ENCODE measurements at regions not wholly inside any gene's neighbourhood (a gene's known extent, or its start where the extent isn't known, plus 50 kb on each side); places are given as distances from the start of the nearest gene placed in this dataset.
"Not testable (repeated sequence)": the region's sequence is repeated elsewhere in the genome, so short reads cannot be mapped to it uniquely, and the experiment has no call there.

DNA sequence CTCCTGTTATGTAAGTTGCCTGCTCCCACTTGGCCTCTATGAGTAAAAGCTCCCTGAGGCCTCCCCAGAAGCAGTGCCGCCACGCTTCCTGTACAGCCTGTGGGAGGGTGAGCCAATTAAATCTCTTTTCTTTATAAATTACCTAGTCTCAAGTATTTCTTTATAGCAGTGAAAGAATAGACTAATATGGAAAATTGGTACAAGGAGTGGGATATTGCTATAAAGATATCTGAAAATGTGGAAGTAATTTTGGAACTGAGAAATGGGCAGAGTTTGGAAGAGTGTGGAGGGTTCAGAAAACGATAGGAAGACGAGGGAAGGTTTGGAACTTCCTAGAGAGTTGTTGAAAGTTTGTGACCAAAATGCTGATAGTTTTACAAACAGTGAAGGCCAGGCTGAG lies 572.3 kb downstream of the MATN1 start:
- no peak for DNase-seq (ENCODE audit: low read depth)

DNA sequence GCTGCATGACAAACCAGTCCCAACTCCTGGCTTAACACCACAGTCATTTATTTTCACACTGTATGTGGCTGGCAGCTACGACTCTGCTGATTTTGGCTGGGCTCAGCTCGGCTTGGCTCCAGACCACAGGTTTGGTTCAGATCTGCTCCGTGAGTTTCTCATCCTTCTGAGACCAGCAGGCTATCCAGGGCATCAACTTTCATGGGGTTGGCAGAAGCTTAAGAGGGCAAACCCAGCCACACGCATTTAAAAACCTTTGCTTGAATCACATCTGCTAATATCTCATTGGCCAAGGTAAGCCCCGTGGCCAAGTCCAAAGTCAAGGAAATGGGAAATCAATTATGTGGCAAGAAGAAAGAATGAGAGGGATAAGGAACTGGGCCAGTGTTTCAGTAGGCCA lies 574.2 kb downstream of the MATN1 start:
- no peak for DNase-seq (ENCODE audit: low read depth)

DNA sequence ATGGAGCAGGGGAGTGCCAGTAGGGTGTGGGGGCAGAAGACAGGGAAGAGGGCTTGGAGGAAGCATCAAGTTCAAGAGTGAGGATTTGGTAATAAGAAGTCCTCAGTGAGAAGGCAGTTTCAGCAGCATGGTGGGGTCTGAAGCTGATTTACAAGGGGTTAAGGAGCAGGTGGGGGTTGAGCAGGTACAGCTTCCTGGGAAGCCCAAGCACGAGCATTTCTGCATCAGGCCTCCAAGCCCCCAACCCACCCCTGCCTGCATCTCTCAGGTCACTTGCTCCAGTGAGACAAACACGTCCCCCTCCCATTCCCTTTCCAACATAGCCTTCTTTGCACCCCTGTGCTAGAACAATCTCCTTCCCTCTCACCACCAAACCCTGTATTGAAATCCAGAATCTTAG lies 574.7 kb downstream of the MATN1 start:
- DNase-seq (ENCODE audit: low read depth), result no peak

DNA sequence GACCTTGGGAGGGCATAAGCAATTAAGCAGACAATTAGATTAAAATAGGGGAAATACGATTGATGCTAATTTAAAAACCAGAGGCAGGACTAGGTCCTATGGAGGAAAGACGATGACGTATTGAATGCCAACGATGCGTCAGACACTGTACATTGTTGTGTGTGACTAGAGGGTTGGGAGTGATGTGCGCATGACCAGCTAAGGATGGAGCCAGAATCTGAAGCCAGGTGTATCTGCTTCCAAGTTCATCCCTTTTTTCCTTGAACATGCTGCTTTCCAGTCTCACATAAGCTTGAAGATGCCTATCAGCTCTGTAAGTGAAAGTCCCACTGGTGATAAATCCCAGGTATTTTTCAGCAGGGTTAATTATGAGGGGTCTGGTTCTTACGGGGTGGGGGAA lies 576.2 kb downstream of the MATN1 start:
- DNase-seq (ENCODE audit: low read depth), result no peak

DNA sequence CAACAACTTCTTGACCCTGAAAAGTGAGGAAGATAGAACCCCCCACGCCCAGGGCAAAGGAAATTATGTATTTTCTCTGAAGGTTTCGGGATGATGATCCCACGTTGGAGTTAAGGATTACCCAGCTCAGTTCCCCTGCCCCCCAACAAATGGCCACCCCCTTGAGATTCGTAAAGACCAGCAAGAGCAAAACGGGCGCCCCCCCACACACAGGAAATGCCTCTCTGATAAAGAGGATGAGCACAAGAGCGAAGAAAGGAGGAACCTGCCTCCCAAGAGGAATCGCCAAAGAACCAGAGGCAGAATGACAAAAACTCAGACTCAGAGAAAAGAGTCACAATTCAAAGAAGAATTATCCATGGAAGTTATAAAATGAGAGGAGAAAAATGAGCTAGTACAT lies 576.9 kb downstream of the MATN1 start:
- no peak for DNase-seq (ENCODE audit: low read depth)

DNA sequence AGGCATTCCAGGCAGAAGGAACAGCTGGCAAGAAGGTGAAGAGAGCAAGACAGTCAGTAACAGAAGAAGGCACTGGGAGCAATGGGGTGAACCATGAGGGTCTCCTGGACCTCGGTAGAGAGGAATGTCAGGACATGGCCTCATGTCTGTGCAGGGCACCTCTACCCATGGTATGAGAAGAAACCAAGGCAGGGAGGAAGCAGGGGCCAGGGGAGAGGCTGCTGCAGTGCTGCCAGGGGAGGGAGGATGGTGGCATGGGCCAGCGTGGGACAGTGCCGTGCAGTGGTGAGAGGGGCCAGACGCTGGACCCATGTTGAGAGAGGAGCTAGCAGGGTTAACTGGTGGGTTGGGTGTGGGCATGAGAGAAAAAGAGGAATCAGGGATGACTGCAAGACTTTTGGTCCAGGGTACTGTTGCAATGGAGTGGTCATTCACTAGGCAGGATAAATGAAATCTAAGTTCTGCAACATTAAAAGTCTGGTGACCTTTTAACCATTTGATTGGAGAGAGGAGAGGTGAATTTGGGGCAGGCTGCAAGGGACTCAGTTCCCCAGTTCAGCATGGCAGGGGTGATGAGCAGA lies 577.6 kb downstream of the MATN1 start:
- no peak for DNase-seq (ENCODE audit: low read depth)

DNA sequence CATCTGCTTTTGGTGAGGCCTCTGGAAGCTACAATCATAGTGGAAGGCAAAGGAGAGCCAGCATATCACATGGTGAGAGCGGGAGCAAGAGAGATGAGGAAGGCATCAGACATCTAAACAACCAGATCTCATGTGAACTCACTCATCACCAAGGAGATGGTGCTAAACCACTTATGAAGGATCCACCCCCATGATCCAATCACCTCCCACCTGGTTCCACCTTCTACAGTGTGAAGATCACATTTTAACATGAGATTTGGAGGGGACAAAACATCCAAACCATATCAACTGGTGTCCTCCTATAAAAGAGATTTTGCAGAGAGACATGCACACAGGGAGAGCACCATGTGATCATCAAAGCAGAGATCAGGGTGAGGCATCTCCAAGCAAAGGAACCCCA lies 578.6 kb downstream of the MATN1 start:
- DNase-seq (ENCODE audit: low read depth), result no peak

DNA sequence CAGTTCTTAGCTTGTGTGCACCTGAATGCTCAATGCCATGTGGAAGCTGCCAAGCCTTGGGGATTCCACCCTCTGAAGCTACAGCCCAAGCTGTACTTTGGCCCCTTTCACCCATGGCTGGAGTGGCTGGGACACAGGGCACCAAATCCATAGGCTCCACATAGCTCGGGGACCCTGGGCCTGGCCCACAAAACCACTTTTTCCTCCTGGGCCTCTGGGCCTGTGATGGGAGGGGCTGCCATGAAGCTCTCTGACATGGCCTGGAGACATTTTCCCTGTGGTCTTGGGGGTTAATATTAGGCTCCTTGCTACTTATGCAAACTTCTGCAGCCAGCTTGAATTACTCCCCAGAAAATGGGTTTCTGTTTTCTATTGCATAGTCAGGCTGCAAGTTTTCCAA lies 579.9 kb downstream of the MATN1 start:
- DNase-seq (ENCODE audit: low read depth), result no peak

DNA sequence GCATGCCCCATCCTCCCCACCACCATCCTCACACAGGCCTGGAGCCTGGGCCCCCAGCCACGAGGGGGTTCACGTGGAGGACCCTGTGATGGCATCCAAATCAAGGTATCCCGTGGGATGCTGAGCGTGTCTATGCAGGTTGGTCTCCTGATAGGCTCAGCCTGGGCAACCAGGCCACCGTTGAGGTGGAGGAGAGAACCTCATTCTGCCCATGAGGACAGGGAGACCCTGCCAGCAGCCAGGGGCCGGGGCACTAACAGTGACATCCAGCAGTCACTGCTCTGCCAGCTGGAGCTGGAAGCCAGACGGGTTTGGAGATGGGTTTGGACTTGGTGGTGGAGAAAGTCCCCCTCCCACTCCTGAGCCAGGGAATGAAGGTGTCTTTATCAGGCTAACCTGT lies 582.8 kb downstream of the MATN1 start:
- no peak for DNase-seq (ENCODE audit: low read depth)

DNA sequence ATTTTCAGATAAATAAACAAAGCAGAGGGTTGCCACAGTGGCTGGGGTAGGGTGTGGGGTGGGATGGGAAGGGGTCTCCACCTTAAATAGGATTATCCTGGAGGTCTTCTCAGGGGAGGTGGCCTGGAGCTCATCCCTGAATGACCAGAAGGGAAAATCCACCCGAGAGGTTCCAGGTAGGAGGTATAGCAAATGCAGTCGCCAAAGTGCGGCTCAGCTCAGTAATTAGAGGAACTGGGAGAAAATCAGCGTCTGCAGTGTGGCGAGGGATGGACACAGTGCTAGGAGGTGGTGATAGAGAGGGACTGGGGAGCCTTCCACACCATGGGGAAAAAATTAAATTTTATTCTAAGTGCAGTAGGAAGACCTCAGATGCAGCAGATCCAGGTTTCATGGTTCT lies 584.5 kb downstream of the MATN1 start:
- DNase-seq (ENCODE audit: low read depth), result no peak

DNA sequence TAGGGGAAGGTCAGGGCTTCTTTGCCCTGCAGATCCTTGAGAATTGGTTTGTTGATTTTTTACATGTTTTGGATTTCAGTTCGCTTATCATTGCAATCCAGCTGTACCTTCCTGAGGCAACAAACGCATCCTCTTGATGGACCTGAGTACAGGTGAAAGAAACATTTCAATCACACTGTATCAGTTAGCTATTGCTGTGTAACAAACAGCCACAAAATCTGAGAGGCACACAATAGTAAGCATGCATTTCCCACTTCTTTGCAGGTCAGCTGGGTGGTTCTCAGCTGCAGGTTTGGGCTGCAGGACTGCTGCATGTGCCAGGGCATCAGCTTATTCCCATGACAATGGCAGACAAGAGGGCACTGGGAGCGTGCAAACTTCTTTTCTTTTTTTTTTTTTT lies 586.4 kb downstream of the MATN1 start:
- no peak for DNase-seq (ENCODE audit: low read depth)

DNA sequence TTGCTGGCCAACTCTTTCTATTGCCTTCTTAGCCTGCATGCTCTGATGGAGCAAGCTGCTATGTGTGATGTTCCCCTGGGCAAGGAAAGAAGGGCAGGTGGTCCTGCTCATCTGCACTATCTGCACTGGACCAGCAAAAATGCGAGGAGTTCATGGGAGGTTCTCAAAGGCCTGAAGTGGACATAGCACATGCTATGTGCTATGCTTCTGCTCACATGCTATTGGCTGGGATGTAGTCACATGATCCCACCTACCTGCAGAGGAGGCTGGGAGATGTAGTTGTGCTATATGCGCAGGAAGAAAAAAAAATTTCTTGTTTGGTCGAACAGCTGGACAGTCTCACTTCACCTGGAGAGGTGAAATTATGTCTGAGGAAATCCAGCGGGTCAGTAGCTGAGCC lies 587.7 kb downstream of the MATN1 start:
- no peak for DNase-seq (ENCODE audit: low read depth)

DNA sequence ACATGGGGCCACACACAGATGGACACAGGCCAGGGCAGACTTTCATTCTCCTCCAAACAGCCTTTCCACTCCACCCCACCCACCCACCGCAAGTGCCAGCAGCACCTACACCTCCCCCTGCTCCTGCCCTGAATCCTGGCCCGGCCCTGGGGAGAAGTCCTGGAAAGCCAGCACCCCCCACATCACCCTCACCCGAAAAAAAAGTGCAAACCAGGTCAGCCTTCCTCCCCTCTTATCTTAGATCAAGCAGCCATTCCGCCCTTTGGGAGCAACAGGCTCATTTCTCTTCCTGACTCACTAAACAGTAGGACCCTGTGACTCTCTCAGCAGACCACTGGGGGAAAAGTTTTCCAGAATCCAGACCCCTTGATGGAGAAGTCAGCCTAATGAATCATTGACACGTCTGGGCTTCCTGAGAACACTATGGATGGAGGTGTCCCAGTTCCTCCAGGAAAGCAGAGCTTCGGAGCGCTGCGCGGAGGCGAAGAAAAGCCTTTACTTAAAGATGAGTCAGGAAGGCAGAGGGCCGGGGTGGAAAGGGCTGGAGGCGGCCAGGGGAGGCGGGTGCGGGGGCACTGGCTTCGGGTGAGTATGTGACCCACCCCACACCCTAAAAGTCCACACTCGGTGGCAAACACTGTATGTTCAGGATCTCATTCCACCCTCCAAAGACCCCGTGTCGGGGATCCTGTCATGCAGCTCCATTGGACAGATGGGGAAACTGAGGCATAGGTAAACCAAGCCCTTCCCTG lies 588.7 kb downstream of the MATN1 start:
- DNase-seq (ENCODE audit: low read depth), result no peak

DNA sequence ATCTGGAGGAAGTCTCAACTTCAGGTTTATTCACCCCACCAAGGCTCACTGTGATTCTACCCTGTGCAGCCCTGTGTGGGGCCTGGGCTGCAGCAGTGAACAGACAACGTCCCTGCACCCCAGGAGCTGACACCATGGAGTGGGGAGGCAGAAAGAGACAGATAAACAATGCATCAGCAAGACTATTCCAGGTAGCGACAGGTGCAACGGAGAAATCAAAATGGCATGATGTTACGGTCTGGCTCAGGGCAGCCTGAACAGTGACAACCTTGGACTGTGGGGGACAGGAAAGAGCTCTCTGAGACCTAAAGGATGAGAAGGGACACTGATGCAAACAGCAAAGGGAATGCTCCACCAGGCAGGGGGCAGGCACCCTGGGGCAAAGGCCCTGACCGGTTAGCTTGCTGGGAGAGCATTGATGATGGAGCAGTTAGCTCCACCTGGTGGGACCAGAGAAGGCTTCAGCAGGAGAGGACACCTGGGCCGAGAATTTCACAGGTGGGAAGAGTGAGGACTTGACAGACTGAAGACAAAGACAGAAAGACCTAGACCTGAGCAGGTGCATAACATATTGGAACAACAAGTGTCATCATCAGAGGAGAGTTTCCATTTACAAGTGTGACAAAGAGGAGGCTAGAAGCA lies 589.9 kb downstream of the MATN1 start:
- DNase-seq (ENCODE audit: low read depth), result no peak

DNA sequence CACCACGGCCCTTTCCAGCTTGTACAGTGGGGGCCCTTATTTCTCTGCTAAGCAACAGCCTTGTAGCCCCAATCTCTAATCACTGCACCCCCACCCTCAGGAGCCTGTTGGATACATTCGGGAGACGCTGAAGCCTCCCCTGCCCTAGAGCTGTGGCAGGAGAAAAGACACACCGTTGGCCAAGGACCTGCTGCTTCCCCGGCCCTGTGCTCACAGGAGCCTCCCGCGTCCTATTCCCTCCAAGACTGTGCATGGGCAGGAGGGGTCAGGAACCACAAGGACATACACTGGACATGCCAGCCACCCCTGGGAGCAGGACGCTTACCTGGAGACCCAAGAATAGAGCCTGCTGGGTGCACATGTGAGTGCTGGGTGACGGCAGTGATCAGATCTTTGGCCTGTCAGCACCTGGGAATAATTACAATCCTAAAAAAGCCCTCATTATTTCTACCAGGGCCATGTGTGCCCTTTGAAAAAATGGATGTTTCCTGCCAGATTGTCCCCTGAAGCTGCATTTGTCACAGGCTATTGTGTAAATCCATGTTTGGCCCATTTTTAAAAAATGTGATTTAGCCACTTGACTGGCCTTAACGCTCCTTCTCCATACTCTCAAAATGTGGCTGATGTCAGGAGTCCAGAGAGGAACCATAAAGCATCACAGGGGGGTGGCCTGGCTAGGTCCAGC lies 590.6 kb downstream of the MATN1 start:
- DNase-seq (ENCODE audit: low read depth), result no peak

DNA sequence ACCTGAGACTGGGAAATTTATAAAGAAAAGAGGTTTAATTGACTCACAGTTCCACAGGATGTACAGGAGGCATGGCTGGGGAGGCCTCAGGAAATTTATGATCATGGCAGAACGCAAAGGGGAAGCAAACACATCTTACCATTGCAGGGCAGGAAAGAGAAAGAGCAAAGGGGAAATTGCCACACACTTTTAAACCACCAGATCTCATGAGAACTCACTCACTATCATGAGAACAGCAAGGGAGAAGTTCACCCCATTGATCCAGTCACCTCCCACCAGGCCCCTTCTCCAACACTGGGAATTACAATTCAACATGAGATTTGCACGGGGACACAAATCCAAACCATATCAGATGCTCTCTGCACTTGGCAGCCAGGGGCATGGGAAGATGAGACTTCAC lies 592.8 kb downstream of the MATN1 start:
- not testable (repeated sequence) for DNase-seq (ENCODE audit: low read depth)

DNA sequence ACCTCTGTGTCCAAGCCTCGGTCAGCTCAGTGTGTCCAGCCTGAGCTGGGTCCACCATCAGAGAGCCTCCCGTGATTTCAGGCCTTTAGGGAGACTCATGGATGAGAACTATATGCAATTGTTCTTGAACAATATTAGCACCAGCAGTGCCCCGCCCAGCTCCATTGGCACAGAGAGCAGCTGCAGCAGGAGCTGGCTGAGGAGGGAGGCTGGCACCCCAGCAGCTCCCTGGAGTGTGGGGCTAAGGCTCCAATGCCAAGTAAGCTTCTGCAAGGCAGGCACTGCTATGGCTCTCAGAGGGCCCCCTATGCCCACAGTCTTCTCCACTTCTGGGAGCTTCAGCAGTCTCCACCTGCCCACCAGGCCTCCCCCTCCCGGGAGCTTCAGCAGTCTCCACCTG lies 593.3 kb downstream of the MATN1 start:
- DNase-seq (ENCODE audit: low read depth), result no peak

DNA sequence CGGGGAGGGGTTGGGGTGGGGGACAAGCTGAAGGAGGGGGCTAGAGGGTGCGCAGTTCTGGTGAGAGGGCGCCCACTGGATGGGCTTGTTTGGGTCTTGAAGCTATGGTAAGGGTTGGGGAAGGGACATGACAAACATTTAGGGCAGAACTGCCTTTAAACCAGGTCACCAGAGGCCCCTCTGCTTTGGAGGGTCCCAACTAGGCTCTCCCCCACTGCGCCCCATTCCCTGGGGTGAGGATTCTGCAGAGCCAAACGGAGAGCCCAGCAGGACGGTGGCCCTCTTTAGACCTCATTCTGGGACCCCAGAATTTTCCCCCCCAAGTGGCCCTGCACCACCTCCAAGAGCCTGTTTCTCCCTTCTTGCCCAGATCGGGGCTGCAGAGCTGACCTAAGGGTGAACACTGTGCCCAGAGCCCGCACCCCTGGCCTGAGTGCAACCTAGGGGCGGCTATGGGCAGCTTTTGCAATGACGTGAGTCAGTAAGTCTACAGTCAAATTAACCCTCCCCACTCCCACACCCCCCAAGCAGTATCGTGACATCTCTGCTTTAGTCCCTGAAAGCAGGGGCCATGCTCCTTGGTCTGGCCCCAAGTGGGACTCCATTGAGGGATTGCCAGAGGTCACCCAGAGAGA lies 593.8 kb downstream of the MATN1 start:
- no peak for DNase-seq (ENCODE audit: low read depth)

DNA sequence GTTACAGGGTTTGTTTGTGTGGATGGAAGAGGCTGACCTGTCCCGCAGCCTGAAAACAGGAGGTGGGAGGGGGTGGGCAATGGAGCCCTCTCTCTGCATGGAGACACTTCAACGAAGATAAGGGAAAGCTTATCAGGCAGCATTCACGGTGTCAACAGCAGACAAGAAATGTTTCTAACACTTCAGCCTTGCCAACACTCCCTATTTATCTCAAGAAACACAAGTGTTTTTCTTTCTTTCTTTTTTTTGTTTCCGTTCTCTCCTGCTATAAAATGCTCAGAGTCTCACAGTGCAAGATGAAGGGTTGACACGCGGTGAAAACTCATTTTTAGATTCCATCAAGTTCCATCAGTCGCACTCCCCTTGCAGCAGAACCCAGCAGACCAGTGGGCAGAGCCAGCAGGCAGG lies 594.4 kb downstream of the MATN1 start:
- DNase-seq (ENCODE audit: low read depth), result no peak

DNA sequence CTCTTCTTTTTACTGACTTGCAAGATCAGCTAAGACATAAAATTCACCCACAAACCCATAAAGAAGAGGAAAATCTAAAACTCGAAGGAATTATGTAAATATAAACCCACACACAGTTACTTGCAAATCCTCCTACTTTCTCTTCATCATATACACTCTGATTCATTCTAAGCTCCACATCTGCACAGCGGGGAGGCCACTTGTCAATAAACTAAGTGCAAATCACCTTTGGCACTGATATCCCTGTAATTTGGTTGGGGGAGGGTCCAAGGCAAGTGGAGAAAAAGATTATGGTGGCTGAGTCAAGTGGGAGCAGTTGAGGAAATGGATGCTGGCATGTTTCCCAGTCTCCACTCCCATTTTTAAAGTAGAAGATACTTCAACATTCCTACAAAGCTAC lies 596.5 kb downstream of the MATN1 start:
- no peak for DNase-seq (ENCODE audit: low read depth)

DNA sequence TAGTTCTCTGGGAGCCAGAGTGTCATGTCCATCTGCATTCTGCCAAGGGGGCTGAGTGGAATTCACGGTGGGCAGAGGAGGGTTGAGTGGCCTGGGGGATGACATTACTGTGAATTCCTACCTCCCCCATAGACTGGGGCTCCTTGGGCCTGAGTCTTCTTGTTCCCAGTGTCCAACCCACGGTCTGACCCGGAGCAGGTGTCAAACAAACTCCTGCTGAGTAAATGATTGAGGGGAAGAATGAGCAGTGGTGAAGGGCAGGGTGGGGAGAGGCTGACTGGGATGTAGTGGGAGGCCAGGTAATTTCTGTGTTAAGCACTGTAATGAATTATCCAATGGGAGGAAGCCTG lies 597.6 kb downstream of the MATN1 start:
- no peak for DNase-seq (ENCODE audit: low read depth)

DNA sequence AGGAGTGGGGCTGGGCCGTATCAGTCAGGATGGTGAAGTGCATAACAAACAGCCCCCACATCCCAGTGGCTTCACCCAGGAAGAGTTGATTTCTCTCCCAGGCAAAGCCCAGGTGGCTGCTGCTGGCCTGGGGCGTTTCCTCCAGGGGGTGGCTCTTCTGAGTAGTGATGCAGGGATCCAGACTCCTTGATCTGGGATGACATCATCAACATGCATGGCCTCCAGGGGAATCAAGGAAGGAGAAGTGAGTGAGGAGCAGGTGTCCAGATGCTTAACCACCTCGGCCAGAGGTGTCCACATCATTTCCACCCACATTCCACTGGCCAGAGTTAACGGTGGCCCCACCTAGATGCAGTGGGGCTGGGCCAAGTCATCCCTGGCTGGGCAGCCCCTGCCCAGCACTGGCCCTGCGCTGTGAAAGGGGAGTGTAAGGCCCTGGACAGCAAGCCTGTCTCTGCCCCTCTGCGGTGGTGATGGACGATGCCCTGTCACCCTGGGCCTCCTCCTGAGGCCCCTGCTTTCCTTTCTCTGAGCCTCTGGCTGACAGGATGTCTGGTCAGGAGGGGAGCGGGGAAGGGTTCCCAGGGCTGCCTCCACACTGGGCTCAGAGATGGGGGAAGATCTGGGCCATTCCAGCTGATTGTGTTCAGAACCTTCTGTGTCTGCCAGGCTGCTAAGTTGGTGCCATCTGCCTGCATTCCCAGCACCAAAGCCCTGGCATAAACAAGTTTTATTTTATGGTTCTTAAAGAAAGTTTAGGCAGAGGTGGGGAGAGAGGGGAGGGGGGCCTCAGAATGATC lies 598.2 kb downstream of the MATN1 start:
- DNase-seq (ENCODE audit: low read depth), result no peak
